HepG2 (cell line): ENCODE measurements at regions not wholly inside any gene's neighbourhood (a gene's known extent, or its start where the extent isn't known, plus 50 kb on each side); places are given as distances from the start of the nearest gene placed in this dataset.

Experiments used
- ATAC-seq: fragments of 200-7000 bp; cut with Tn5 transposase; 3 replicates; pipeline ENCODE4 v1.9.1; 2020; ENCODE audit warnings: mild to moderate bottlenecking, moderate library complexity
- BruUV-seq: library from RNA; stranded (reverse); fragments of 400-500 nt; replicated peaks from 2 replicates; lab custom pipeline; 2021; lab: Mats Ljungman, UMichigan
- CTCF ChIA-PET: fragments of 300-600 bp; formaldehyde crosslinking; extraction: SDS; loops from one replicate; lab custom pipeline; 2021; ENCODE audit warnings: low total read pairs, inconsistent platforms, low intra/inter-chr PET ratio; lab: Yijun Ruan, JAX
- POLR2A ChIA-PET: fragments of 350-600 bp; sonication (Branson Sonifier 250); formaldehyde crosslinking; loops from one replicate; lab custom pipeline; 2020; ENCODE audit warnings: antibody characterized with exemption, inconsistent platforms; lab: Yijun Ruan, JAX
- DNase-seq: peaks from one replicate; pipeline ENCODE4 v3.0.0-alpha.2; 2015; ENCODE audit warnings: low spot score
- FAIRE-seq: peaks from 3 replicates; lab custom pipeline; 2011; peaks lifted over from hg19 to GRCh38; lab: Jason Lieb, UNC
- H2AFZ ChIP-seq: one replicate; pipeline ENCODE4 v1.6.1; 2011; ENCODE audit warnings: low read length, inconsistent platforms
- H3K27ac ChIP-seq: fragments of 300-600 bp; 3 replicates; pipeline ENCODE4 v1.8.0; 2011; ENCODE audit warnings: mixed run types, mild to moderate bottlenecking, mixed read lengths, low read length, inconsistent platforms; ENCODE audit not compliant: insufficient read depth; ENCODE audit errors: extremely low read length
- H3K27me3 ChIP-seq, 2 experiments: fragments of 200-600 bp in 1 of 2; 2 replicates in 1 of 2; 3 replicates in 1 of 2; pipeline versions ENCODE4 v1.6.0 to v1.8.0; 2011; ENCODE audit warnings: low read length in 2 of 2, mild to moderate bottlenecking in 2 of 2, moderate library complexity in 2 of 2, inconsistent platforms in 1 of 2; ENCODE audit not compliant: insufficient read depth in 2 of 2, control insufficient read depth in 1 of 2
- H3K36me3 ChIP-seq, 2 experiments: fragments of 200-600 bp in 1 of 2; replicated peaks in 1 of 2; 2 replicates in 1 of 2; 3 replicates in 1 of 2; pipeline versions ENCODE4 v1.5.1 to v1.8.0; 2011; ENCODE audit warnings: low read length in 2 of 2, inconsistent platforms in 1 of 2; ENCODE audit not compliant: insufficient read depth in 2 of 2, control insufficient read depth in 1 of 2
- H3K4me1 ChIP-seq: 2 replicates; pipeline ENCODE4 v1.5.1; 2012; ENCODE audit warnings: low read length, inconsistent platforms; ENCODE audit not compliant: insufficient read depth
- H3K4me2 ChIP-seq: 2 replicates; pipeline ENCODE4 v1.6.0; 2011; ENCODE audit warnings: low read depth, low read length, inconsistent platforms
- H3K4me3 ChIP-seq, 3 experiments: fragments of 200-600 bp in 1 of 3; sonication (generic), shearing (Covaris generic) in 1 of 3; replicated peaks in 1 of 3; 2 replicates each; pipeline ENCODE4 v1.5.1; 2011 to 2016; ENCODE audit warnings: low read length in 3 of 3, inconsistent platforms in 2 of 3, low read depth in 2 of 3, mild to moderate bottlenecking in 2 of 3, control low read depth in 1 of 3, mixed read lengths in 1 of 3; ENCODE audit not compliant: insufficient read depth in 1 of 3
- H3K79me2 ChIP-seq: one replicate; pipeline ENCODE4 v1.6.1; 2011; ENCODE audit warnings: low read length, inconsistent platforms; ENCODE audit not compliant: insufficient read depth
- H3K9ac ChIP-seq: 2 replicates; pipeline ENCODE4 v1.6.0; 2011; ENCODE audit warnings: mild to moderate bottlenecking, low read depth, low read length, inconsistent platforms; ENCODE audit not compliant: insufficient read depth
- H3K9me3 ChIP-seq: 2 replicates; pipeline ENCODE4 v1.5.1; 2012; ENCODE audit warnings: mild to moderate bottlenecking, low read length
- H4K20me1 ChIP-seq: 2 replicates; pipeline ENCODE4 v1.6.0; 2011; ENCODE audit warnings: inconsistent platforms, mild to moderate bottlenecking, low read length, moderate library complexity; ENCODE audit not compliant: insufficient read depth
- CCAR2 ChIP-seq: fragments of 200-400 bp; formaldehyde crosslinking; optimal IDR thresholded peaks from 2 replicates; pipeline ENCODE3; 2018; ENCODE audit warnings: low read depth, mild to moderate bottlenecking, low read length, moderate library complexity
- FOXJ3 ChIP-seq: sonication (generic); formaldehyde crosslinking; IDR thresholded peaks from 2 replicates; pipeline ENCODE4 v1.4.0; 2020; ENCODE audit warnings: missing genetic modification reagents, mild to moderate bottlenecking, borderline replicate concordance
- MNT ChIP-seq: fragments of 450-650 bp; IDR thresholded peaks from 2 replicates; pipeline ENCODE4 v1.6.1; 2016
- ZIK1 ChIP-seq: sonication (generic); formaldehyde crosslinking; IDR thresholded peaks from 2 replicates; pipeline ENCODE4 v1.5.0; 2020; ENCODE audit warnings: mild to moderate bottlenecking, low read depth, missing genetic modification reagents, borderline replicate concordance
- ZNF547 ChIP-seq: sonication (generic); formaldehyde crosslinking; IDR thresholded peaks from 2 replicates; pipeline ENCODE4 v1.5.1; 2020; ENCODE audit warnings: mild to moderate bottlenecking, missing genetic modification reagents
- WGBS: methylation state at CpG from one replicate; pipeline ENCODE4 v1.1.6; 2017; ENCODE audit warnings: low lambda C conversion rate; 5-methylcytosine and 5-hydroxymethylcytosine counted together
- in situ Hi-C: cut with HindIII; loops from 2 replicates; pipeline ENCODE4 v1.10.0; 2017; ENCODE audit warnings: low pct_unique_long_range_greater_than_20kb; ENCODE audit not compliant: extremely low pct_ligation_motif_present
- intact Hi-C: fragments of 100-400 bp; cut with micrococcal nuclease; formaldehyde crosslinking; loops from one replicate; pipeline ENCODE4 v1.10.0; 2022; ENCODE audit not compliant: unreplicated experiment
- TF ChIP-seq, protein P1 (sequence below): sonication (generic); formaldehyde crosslinking; IDR thresholded peaks from 2 replicates; pipeline ENCODE4 v1.4.0; 2020; ENCODE audit warnings: missing genetic modification reagents

- TF ChIP-seq CCAR2 = no peak
- TF ChIP-seq ZIK1 = no peak
- TF ChIP-seq, protein P1, sequence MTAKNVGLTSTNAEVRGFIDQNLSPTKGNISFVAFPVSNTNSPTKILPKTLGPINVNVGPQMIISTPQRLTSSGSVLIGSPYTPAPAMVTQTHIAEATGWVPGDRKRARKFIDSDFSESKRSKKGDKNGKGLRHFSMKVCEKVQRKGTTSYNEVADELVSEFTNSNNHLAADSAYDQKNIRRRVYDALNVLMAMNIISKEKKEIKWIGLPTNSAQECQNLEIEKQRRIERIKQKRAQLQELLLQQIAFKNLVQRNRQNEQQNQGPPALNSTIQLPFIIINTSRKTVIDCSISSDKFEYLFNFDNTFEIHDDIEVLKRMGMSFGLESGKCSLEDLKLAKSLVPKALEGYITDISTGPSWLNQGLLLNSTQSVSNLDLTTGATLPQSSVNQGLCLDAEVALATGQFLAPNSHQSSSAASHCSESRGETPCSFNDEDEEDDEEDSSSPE = no peak
- no peak for TF ChIP-seq MNT
Observed at GRCh38 chr4:175127314-175127713, 209.2 kb downstream of the ADAM29 start (continued).

GRCh38 chr4:175129797-175130196, 211.6 kb downstream of the ADAM29 start:
- Histone ChIP-seq H3K27me3 (no peaks in the 10 kb centered on the region), H4K20me1 (no peaks in the 10 kb centered on the region), H3K4me3 (no peak overlapping the region), H3K27ac (no peak overlapping the region), H3K36me3 (no peaks in the 10 kb centered on the region), H3K9me3 (peaks cover 80% of the 10 kb centered on the region), H3K4me1 (no peaks in the 10 kb centered on the region), H2AFZ (no peak overlapping the region), H3K9ac (no peak overlapping the region), H3K4me2 (no peak overlapping the region), H3K79me2 (no peaks in the 10 kb centered on the region)
- POLR2A ChIA-PET = no interaction called here
- WGBS = 73% methylated on average over 4 of the region's 4 CpGs
- no TSS peak for BruUV-seq
- CTCF ChIA-PET = no interaction called here
- TF ChIP-seq FOXJ3 (CRISPR knock-in tag) = no peak
- TF ChIP-seq ZNF547 (CRISPR knock-in tag) = no peak
- DNase-seq (no peak), FAIRE-seq (no peak), ATAC-seq (no peak)
- intact Hi-C loops (no loop called here), in situ Hi-C loops (no loop called here)
